SH-SY5Y (cell line): ENCODE measurements at regions not wholly inside any gene's neighbourhood (a gene's known extent, or its start where the extent isn't known, plus 50 kb on each side); places are given as distances from the start of the nearest gene placed in this dataset.

Experiments
- GATA2 ChIP-seq: IDR thresholded peaks from 2 replicates; pipeline ENCODE4 v1.6.1; 2011; ENCODE audit warnings: mild to moderate bottlenecking, low read depth, low read length
- GATA3 ChIP-seq: IDR thresholded peaks from 2 replicates; pipeline ENCODE4 v1.6.1; 2011; ENCODE audit warnings: low read depth, mild to moderate bottlenecking, low read length, moderate library complexity

GRCh38 chr4:147244786-147245185, 236.1 kb upstream of the EDNRA start:
- TF ChIP-seq GATA2: no peak
- no peak for TF ChIP-seq GATA3
